ENCODE measurements at regions not wholly inside any gene's neighbourhood (a gene's known extent, or its start where the extent isn't known, plus 50 kb on each side); places are given as distances from the start of the nearest gene placed in this dataset.

DNA sequence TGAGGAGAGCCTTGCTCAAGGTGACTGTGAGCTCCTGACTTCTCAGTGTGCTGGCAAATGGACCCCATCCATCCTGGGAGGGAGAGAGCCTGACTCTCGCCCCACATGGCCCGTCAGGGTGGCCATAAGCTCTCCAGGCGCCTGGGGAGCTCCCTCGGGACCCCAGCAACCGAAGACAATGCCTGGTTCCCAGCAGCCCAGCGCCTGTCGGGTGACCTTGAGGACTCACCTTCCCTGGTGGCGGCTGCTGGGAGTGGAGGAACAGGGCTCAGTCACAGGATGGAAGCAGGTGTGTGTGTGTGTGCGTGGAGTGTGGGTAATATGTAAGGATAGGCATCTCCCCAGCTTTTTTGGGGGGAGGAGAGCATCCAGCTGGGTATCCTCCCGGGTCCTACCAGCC lies 190.3 kb downstream of the MELK start:
- TF ChIP-seq, protein P1, sequence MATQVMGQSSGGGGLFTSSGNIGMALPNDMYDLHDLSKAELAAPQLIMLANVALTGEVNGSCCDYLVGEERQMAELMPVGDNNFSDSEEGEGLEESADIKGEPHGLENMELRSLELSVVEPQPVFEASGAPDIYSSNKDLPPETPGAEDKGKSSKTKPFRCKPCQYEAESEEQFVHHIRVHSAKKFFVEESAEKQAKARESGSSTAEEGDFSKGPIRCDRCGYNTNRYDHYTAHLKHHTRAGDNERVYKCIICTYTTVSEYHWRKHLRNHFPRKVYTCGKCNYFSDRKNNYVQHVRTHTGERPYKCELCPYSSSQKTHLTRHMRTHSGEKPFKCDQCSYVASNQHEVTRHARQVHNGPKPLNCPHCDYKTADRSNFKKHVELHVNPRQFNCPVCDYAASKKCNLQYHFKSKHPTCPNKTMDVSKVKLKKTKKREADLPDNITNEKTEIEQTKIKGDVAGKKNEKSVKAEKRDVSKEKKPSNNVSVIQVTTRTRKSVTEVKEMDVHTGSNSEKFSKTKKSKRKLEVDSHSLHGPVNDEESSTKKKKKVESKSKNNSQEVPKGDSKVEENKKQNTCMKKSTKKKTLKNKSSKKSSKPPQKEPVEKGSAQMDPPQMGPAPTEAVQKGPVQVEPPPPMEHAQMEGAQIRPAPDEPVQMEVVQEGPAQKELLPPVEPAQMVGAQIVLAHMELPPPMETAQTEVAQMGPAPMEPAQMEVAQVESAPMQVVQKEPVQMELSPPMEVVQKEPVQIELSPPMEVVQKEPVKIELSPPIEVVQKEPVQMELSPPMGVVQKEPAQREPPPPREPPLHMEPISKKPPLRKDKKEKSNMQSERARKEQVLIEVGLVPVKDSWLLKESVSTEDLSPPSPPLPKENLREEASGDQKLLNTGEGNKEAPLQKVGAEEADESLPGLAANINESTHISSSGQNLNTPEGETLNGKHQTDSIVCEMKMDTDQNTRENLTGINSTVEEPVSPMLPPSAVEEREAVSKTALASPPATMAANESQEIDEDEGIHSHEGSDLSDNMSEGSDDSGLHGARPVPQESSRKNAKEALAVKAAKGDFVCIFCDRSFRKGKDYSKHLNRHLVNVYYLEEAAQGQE (IDR thresholded peaks at IDR 0.05; ENCODE audit: insufficient read depth in 1 of 2, low read depth in 2 of 2, low read length in 2 of 2), result no peak
- TF ChIP-seq POLR2AphosphoS5 (IDR thresholded peaks at IDR 0.05; ENCODE audit: low read depth, low read length), result no peak
- TF ChIP-seq FOXP2 (optimal IDR thresholded peaks at IDR 0.05; ENCODE audit: borderline replicate concordance, extremely low read depth, extremely low read length, insufficient read depth), result no peak
- no peak for TF ChIP-seq SIN3A (IDR thresholded peaks at IDR 0.05; ENCODE audit: borderline replicate concordance, insufficient read depth, low read length)
- TF ChIP-seq TAF1 (IDR thresholded peaks at IDR 0.05; ENCODE audit: borderline replicate concordance, insufficient read depth, low read length), result no peak

DNA sequence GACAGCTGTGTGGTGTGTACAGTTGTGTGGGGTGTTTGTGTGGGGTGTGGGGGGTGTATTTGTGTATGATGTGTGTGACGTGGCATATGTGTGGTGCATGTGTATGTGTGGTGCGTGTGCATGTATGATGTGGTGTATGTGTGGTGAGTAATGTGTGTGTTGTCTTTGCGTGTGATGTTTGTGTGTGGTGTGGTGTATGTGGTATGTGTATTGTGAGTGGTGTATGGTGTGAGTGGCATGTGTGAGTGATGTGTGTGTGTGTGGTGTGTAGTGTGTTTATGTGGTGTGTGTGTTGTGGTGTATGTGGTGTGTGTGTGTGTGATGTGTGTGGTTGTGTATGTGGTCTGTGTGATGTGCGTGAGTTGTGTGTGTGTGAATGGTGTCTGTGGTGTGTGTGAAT lies 191.1 kb downstream of the MELK start:
- TF ChIP-seq, protein P1 (IDR thresholded peaks at IDR 0.05; ENCODE audit: insufficient read depth in 1 of 2, low read depth in 2 of 2, low read length in 2 of 2), result no peak
- no peak for TF ChIP-seq TAF1 (IDR thresholded peaks at IDR 0.05; ENCODE audit: borderline replicate concordance, insufficient read depth, low read length)
- TF ChIP-seq FOXP2 (optimal IDR thresholded peaks at IDR 0.05; ENCODE audit: borderline replicate concordance, extremely low read depth, extremely low read length, insufficient read depth), result no peak
- TF ChIP-seq POLR2AphosphoS5 (IDR thresholded peaks at IDR 0.05; ENCODE audit: low read depth, low read length), result no peak
- TF ChIP-seq SIN3A (IDR thresholded peaks at IDR 0.05; ENCODE audit: borderline replicate concordance, insufficient read depth, low read length), result no peak

DNA sequence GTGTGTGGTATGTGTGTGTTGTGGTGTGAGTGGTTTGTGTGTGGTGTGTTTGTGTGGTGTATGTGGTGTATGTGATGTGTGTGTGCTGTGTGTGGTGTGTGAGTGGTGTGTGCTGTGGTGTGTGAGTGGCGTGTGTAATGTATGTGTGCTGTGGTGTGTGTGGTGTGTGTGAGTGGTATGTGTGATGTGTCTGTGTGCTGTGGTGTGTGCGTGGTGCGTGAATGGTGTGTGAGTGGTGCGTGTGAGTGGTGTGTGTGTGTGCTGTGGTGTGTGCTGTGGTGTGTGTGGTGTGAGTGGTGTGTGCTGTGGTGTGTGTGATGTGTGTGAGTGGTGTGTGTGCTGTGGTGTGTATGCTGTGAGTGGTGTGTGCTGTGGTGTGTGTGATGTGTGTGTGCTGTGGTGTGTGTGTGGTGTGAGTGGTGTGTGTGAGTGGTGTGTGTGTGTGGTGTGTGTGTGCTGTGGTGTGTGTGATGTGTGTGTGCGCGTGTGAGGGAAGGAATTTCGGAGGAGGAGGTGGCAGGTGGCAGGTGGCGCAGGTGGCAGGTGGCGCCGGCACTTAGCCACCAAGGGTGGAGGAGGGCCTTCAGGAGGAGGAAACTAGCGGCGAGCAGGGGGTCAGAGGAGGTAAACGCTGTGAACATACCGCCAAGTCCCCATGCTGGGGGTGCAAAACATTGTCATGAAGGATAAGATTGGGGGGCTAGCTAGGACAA lies 191.8 kb downstream of the MELK start:
- TF ChIP-seq FOXP2 (optimal IDR thresholded peaks at IDR 0.05; ENCODE audit: borderline replicate concordance, extremely low read depth, extremely low read length, insufficient read depth), result no peak

DNA sequence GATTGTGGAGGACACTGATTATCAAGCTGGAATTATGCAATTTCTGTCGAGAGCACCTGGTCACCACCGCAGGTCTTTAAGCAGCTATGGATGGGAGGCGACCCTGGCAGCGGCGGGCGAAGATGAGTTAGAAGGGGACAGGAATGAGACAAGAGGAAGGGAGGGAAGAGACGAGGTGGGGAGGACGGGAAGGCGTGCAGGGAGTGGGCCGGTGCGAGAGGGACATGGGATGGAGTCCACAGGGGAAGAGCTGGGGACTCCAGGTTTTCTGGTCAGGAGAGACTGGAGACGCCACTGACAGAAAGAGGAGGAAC lies 192.3 kb downstream of the MELK start:
- TF ChIP-seq TAF1 (IDR thresholded peaks at IDR 0.05; ENCODE audit: borderline replicate concordance, insufficient read depth, low read length) (no peak), FOXP2 (optimal IDR thresholded peaks at IDR 0.05; ENCODE audit: borderline replicate concordance, extremely low read depth, extremely low read length, insufficient read depth) (no peak), POLR2AphosphoS5 (IDR thresholded peaks at IDR 0.05; ENCODE audit: low read depth, low read length) (no peak), SIN3A (IDR thresholded peaks at IDR 0.05; ENCODE audit: borderline replicate concordance, insufficient read depth, low read length) (no peak)
- TF ChIP-seq, protein P1 (IDR thresholded peaks at IDR 0.05; ENCODE audit: insufficient read depth in 1 of 2, low read depth in 2 of 2, low read length in 2 of 2), result no peak

DNA sequence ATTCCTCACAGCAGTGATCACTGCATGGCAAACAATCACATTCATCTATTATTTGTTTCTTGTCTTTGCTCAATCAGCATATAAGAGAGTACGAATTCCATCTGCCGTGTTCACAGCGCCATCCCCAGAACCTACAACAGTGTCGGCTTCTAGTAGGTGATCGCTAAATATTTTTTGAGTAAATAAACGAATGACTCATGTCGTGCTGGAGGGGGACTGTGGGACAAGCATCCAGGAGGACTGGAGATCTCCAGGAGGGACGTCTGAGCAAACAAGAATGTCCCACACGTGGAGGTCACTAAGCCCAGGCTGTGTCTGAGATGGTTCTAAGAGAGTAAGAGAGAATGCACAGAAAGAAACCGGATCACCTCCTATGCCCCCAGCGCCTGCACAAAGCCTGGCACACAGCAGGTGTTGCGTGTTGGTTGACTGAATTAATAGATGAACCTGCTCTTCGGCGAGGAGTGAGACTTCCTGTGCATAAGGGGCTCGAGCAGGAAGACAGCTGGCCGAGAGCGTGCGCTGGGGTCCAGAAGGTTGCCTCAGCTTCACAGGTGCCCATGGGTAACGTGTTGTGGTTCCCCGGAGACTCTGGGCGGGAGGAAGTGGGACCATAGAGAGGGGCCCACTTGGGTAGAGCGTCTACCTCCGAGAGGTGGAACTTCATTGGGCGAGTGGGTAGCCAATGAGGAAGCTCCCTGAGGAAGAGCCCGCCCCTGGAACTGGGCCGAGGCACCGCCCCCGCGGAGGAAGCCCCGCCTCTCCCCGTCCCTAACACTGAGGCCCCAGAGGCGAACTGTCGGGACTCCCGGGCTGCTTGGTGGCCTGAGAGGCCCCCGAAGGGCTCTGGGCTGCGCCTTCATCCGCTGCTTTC lies 193.0 kb downstream of the MELK start:
- TF ChIP-seq, protein P1 (IDR thresholded peaks at IDR 0.05; ENCODE audit: insufficient read depth in 1 of 2, low read depth in 2 of 2, low read length in 2 of 2), result no peak
- no peak for TF ChIP-seq POLR2AphosphoS5 (IDR thresholded peaks at IDR 0.05; ENCODE audit: low read depth, low read length)
- no peak for TF ChIP-seq TAF1 (IDR thresholded peaks at IDR 0.05; ENCODE audit: borderline replicate concordance, insufficient read depth, low read length)
- no peak for TF ChIP-seq SIN3A (IDR thresholded peaks at IDR 0.05; ENCODE audit: borderline replicate concordance, insufficient read depth, low read length)
- no peak for TF ChIP-seq FOXP2 (optimal IDR thresholded peaks at IDR 0.05; ENCODE audit: borderline replicate concordance, extremely low read depth, extremely low read length, insufficient read depth)

All from PFSK-1 (cell line).